Effector CD4-positive, alpha-beta T cell (primary cell): ENCODE measurements at regions not wholly inside any gene's neighbourhood (a gene's known extent, or its start where the extent isn't known, plus 50 kb on each side); places are given as distances from the start of the nearest gene placed in this dataset.

ENCODE experiments used
- DNase-seq: peaks from one replicate; pipeline ENCODE4 v3.0.0-alpha.2; 2020

DNA sequence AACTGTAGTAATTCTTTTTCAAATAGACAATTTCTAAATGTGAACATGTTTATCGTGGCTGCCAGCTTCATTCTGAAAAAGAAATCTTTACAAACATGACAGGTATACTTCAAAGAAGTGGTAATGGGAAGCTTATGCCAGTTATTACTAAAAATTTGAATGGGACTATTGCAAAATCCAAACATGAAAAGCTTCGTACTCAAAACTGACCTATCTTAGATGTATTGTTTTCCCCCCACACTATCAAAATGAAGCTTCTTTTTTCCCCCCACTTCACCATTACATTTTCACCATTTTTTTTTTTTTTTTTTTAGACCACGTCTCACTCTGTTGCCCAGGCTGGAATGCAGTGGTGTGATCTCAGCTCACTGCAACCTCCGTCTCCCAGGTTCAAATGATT lies 50.4 kb upstream of the SERTAD2 start:
- no peak for DNase-seq

DNA sequence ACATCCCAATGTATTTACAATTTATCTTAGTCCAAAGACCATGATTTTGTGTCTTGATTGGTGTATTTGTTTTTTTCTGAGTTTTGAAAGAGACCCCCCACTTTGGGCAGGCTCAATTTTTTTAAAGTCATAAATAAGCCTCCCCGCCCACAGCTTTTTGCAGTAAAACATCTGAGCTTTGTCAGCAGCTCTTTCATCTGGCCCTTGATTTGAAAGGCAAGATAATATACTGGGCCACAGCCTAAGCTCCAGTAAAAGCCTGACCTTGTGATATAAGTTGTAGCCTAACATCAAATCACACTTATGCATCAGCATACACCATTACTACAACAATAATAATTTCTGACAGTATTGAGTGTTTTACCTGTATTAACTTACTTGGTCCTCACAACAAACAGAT lies 51.3 kb upstream of the SERTAD2 start:
- DNase-seq, result no peak

DNA sequence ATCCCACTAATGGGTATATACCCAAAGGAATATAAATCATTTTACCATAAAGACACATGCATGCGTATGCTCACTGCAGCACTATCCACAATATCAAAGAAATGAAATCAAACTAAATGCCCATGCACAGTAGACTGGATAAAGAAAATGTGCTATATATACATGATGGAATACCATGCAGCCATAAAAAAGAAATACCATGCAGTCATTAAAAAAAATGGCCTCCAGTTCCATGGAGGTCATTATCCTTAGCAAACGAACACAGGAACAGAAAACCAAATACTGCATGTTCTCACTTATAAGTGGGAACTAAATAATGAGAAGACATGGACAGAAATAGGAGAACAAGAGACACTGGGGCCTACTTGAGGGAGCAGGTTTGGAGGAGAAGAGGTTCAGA lies 53.6 kb upstream of the SERTAD2 start:
- no peak for DNase-seq

DNA sequence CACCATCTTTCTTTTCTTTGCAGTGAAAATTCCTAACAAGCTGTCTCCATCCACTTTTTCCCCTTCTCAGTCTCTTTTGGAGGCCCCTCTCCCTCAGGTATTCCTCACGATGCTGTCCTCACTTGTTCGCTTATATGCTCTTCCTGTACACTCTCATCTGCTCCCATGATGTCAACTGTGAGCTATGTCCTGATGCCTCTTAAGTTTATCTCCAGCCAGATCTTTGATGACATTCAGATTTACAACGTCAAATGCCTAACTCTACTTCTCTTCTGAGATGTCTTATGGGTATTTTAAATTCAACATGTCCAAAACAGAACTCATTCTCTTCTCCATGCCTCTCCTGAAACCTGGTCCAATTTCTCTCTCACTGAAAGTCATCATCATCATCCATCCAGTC lies 55.1 kb upstream of the SERTAD2 start:
- no peak for DNase-seq

DNA sequence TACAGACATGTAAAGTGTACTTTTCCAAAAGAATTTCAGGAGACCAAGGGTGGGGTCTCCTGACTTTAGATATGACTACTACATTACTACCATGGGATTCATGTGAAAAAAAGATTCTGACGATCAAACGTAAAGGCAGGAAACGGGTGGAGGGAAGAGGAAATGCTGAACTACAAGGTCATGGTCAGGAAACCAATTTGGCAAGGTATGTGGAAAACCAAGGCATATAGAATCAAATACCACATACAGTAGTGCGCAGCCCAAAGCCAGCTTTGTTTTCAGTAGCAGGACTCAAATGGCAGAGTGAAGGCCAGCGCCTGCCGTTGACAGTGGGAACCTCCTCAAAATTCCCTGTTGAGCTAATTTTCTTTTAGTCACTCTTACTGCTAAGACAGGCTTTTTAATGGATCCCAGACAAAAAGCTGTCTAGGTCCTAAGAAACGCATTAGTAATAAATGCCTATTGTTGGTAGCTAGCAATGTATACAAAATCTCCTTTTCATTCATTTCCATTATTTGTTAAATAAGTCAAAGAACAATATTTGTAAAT lies 57.6 kb upstream of the SERTAD2 start:
- no peak for DNase-seq

DNA sequence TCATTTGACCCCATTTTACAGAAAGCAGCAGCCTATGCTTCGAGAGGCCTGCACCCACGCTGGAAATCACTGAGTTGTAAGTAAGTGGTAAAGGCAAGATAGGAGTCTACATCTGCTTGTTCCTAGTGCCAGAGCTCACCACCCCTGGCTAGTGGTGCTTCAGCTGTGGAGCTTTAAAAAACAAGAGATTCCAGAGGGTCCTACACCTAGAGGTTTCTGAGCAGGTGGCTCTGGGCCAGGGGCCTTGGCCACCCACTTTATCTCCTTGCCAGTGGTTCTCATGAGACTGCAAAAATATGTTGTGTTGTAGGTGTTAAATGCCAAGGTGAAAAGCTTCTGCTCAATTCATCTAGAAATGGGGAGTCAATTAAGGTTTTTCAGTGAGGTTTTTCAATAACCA lies 60.0 kb upstream of the SERTAD2 start:
- DNase-seq, result no peak

DNA sequence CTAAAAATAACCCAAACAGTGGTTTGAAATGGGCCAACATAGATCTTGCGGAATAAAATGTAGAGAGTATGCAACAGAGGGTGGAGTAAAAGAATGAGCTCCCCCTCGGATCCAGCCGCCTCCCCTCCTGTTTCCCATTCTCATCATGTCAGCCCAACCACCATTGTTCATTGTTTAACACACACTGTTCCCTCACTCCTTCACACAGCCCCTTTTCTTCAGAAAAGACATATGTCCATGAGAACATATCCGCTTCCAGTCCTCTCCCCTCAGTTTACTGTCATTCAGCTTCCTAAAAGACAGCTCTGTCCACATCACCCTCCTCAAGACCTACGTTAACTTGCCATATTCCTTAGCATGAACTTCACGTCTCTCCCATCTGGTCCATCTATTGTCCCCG lies 62.9 kb upstream of the SERTAD2 start:
- DNase-seq, result no peak

DNA sequence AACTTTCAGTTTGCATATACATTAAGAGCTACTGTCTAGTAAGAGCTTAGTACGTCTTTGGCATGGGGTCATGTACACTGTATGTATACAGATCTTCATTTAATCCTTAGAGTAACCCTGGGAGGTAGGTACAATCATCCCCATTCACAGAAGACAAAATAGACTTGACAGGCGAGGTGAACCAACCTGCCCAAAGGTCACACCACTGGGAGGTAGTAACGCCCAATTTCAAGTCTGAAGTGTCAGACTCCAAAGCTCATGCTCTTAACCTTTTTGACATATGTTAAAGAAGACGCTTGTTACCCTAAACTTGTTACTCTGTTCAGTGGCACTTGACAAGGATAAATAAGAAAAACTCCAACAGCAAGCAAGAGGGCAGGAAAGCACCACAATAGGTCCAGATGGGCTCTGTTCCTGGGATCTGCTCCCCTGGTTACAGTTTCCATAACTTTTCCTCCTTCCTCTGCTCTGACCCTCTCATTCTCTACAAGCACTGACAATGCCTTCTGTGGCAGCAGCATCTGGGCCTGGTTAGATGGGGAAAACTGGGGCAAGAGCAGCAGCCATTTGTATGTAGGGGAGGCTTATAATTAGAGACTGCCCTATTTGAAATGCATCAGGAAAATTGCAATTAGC lies 64.7 kb upstream of the SERTAD2 start:
- DNase-seq, result no peak

DNA sequence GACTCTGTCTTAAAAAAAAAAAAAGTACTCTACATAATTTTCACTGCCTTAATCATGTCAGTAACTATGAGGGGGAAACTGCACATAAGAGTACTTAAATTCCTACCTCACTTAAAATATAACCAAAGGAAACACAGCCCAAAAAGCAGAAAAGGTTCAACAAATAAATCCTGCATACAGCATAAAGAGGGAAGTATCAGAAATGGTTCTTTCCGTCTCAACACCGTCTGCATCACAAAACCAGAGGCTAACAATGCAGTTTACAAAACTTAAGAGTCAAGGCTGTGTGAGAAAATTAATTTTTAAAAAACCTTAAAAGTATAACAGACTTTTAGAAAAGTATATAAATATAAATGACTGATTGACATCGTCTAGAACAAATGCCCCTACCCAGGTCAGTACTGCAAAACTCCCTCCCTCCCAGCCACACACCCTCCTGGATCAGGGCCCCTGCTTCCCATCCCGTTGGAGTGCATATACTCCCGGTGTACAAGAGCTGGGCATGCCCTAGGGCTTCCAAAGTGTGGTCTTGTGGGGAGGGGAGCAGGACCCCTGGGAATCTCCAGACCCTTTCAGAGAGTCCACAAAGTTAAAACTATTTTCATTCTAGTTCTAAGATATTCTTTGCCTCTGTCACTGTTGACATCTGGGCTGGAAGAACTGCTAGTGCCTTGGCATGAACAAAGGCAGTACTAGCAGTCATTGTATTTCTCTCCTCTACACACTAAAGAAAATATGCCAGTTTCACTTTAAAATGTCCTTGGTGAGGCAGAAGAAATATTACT lies 67.0 kb upstream of the SERTAD2 start:
- DNase-seq, result no peak

DNA sequence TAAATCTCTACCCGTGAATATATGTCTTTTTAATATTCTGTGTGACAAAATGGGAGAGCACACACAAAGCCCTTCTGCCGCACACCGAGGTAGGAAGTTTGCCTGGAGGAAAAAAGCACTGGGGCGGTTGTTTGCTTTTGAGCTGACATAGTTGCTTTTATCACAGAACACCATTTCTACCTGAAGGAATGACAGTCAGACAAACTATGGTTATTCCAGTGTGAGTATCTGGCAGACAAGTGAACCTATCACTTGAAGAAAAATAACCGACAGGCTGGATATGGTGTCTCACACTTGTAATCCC lies 67.6 kb upstream of the SERTAD2 start:
- no peak for DNase-seq

DNA sequence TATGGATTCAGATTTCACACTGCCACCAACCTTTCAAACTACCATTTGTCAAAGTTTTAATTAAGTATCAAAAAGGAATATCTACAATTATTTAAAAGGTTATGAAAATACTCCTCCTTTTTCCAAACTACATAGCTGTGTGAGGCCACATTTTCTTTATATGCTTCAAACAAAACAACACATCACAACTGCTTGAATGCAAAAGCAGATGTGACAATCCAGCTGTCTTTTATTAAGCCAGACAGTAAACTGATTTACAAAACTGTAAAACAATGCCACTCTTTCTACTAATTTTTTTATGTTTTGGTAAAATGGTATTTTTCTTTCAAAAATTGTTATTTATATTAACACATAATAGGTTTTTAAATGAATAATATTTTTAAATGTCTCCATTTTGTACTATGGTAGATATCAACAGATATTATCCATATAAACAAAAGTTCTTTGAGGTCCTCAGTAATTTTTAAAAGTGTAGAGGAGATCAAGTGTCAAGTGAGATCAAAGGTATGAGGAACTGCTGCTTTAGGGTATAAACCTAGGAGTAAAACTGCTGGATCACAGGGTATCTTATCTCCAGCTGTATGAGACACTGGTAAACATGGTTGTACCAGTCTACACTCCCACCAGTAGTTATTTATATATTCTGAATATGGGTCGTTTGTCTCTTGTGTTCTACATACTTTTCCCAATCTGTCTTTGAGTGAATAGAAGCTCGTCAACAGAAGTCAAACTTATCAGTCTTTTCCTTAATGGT lies 68.8 kb upstream of the SERTAD2 start:
- no peak for DNase-seq

DNA sequence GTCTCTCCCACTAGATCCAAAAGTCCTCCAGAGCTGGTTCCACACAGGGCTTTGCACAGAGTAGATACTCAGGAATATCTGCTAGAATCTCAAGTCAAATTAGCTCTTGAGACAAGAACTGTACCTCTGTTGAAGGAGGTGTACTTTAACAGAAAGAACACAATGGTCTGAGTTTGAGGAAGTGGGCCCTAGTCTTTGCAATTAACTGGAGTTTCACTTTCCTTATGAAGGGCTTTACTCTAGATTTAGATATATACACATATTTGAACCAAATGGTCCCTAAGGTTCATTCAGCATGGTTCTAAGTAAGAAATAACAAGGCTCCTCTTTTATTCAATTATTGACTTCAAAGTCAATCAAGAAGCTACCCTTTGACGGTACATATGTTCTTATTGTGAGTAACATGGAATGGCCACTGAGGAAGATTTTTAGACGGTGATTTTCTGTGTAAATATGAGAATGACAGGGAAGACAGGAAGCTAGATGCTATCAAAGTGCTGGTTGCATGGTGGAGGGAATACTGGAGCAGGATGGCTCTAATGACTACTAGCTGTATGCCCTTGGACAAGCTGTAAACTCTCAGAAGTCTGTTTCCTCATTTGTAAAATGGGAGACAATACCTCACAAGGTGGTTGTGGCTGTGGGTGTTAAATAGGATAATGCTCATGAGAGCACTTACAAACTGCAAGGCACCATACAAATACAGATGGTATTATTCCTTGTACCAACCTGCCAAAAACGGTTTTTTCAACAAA lies 73.5 kb upstream of the SERTAD2 start:
- no peak for DNase-seq

DNA sequence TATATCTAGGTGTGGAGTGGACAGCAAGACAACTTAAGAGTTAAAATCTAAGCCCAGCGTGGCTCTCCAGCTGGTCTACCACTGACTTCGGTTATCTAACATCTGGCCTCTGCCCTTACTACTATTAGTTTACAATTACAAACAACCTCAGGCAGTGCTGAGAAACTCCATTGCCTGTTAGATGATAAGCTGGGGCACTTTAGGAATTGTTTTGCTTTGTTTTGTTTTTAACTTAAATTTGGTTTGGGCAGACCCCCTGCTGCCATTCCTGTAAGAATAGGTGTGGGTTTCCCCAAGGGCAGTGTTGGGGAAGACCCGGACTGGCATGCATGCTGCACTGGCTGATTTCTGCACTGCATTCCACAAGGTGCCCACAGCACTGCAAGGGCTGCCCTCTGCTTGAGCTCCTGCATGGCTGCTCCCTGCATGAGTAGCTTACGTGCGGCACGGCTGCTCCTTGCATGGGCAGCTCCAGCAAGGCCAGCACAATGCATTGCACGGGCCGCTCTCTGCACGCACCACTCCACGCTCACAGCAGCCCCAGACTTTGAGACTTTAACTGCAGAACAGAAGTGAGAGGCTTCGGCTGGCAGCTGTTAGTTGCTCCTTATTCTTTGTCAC lies 74.2 kb upstream of the SERTAD2 start:
- no peak for DNase-seq

DNA sequence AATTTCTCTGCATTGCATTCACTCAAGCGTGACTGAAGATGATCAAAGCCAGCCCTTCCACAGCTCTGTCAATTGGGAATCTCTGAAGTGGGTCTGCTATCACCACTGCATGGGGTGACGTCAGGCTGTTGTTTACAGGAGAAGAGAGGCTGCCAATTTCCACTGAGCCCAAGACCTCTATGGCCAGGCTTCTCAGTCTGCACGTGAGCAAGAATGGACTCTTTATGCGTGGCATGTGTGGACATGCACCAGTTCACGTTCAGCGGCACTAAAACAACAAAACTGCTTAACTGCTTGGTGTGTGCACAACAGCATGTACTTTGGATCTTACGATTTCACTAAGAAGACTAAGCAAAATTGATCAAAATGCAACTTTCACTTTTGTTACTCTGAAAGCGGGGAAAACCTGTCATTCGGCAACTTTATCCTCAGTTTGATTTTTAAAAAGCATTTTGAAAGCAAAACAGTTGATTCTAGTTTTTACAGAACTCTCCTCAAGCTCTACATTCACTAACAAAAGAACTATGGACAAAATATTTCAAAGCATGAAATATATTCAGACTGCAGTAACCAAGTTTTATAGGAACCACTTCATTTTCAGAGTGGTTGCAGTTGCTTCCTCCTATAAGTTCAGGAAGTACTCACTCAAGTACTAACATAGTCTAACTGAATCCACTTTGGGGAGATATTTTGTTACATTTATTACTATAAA lies 77.0 kb upstream of the SERTAD2 start:
- DNase-seq, result peak; percentile 27

DNA sequence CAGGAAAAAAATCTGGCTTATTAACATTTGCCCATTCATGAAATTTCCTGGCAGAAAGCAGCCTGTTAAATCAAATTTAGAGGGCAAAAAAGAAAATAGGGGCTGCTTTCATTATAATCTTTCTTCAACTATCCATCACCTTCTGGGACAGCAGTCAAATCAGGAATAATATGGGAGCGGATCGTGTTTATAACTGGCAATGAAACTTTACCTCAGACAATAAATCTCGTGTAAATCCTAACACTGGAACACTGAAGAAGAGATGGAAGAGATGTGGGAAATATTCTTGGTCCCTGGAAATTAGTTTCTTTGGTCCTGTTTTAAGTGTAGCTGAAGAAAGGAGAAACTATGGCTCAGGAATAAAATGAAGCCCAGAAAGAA lies 77.5 kb upstream of the SERTAD2 start:
- no peak for DNase-seq

DNA sequence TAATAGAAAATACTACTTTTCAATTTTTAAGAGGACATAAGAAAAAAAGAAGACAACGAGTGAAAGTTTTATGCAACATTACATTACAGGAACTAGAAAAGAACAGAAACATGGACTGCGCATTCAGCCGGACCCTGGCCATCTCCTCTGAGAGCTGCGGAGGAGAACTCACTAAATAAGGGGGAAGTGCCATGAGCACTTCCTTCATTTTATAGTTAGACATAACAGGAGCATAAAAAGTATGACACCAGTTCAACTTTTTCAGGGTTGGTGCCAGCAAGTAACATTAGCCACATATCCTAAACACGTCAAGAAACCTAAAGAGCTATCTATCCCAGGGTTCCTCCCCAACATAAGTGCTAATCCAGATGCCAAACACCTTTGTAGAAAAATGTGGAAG lies 78.0 kb upstream of the SERTAD2 start:
- no peak for DNase-seq

DNA sequence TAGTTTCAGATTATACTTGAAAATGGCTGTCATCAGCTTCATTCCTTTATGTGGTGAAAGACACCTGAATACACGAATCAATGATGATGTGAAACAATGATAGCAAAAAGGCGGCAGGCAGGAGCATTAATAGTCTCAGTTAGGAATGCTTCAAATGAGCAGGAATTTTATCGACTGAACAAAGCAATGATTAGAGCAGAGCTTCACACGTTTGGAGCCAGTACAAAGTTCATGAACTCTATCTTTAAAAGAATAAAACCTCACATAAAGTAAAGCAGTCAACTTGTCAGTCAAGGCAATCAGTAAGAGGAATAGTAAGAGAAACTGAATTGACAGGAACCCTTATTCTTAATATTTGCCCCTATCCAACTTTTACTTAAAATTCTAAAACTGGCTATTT lies 78.4 kb upstream of the SERTAD2 start:
- DNase-seq, result no peak

DNA sequence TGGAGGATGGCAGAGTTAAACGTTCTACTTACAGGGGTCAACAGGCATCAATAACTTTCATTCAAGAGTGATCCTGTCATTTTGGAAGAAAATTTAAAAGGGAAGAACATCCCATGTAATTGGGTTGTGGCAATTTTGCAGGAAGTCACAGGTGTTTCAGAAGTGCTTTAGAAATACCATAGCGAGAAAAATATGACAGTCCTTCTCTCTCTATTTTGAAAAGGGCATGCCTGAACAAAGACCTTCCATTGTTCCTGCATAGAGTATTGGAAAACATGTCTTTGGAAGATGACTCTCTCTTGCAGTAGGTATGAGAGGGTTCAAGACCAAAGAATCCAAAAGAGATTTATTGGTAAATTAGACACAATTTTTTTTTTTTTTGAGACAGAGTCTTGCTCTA lies 81.8 kb upstream of the SERTAD2 start:
- DNase-seq, result no peak

DNA sequence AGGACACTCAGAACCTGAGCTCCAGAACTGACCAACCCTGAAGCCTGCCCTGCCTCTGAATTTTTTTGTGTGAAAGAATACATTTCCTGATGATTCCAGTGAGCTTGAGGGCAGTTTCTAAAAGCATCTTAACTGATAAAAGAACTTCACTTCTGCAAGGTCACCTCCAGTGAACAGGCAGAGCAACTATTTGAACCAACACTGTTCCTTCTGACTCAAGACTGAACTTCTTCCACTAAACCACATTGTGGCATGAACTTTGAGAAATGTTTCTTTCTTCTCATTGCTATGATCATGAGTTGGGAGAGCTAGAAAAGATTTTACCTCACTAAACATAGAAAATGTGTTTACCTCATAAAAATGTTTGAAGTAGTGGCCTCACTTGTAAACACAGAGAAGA lies 83.8 kb upstream of the SERTAD2 start:
- no peak for DNase-seq

DNA sequence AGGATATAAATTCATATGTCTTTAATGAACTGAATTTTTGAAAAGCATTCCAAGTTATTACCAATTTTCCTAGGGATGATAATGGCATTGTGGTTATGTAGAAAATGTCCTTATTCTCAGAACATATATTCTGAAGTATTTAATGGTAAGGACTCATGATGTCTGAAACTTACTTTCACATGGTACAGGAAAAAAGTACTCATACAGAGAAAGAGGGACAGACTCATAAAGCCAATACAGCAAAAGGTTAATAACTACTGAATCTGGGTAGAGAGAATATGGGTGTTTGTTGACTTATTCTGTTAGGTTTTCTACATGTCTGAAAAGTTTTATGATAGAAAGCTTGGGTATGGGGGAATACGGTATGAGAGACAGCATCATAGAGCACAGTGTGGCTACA lies 84.3 kb upstream of the SERTAD2 start:
- no peak for DNase-seq

DNA sequence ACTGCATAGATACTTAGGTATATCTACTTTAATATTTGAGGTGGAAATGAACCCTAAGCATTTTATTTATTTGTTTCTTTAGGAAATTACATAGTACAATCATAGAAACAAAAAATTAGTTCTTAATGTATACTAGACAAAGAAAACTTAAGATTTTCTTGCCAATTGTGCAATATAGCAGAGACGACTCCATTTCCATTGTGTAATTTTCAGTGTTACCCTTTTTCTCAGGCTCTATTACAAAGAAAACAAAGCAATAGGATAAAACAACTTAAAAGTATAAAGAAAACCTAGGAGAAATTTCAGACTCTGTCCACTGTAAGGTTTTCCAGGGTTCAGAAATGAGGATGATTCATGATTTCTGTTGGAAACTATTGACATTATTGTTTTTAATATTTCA lies 89.0 kb upstream of the SERTAD2 start:
- DNase-seq, result no peak

DNA sequence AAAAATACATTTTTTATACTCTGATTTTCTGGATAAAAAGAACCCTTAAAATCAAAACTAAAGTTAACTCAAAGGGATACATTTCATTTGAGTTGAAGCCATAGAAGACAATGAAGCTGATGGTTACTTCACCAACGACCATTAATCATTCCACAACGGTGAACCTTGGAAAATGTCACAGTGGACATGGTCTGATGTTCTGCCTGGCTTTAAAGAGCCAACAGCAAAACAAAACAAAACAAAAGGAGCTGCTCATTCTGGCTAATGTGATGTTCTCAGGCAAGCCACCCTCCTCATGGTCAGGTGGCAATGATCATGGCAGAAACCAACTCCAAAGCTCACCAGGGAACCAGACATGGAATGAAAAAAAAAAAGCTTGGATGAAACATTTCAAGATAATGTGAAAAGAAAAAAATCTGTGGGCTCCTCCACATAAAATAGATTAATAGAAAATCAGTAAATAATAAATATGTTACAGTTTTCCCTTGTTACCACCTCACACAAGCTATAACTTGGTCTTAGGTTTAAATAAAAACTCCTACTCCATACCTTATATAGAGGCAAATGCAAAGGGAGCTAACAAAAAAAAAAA lies 90.1 kb upstream of the SERTAD2 start:
- no peak for DNase-seq
